AG08396 (cell line): ENCODE measurements at regions not wholly inside any gene's neighbourhood (a gene's known extent, or its start where the extent isn't known, plus 50 kb on each side); places are given as distances from the start of the nearest gene placed in this dataset.
"Not testable (repeated sequence)": the region's sequence is repeated elsewhere in the genome, so short reads cannot be mapped to it uniquely, and the experiment has no call there.

Source experiments
- DNase-seq: peaks from one replicate; pipeline ENCODE4 v3.0.0; 2012; ENCODE audit warnings: low spot score, mixed read lengths

GRCh38 chr13:37510441-37510840, 88.1 kb downstream of the POSTN start:
- DNase-seq, result no peak

- no peak for DNase-seq
Observed at GRCh38 chr13:37505531-37505930, 93.0 kb downstream of the POSTN start.

- DNase-seq, result no peak
Observed at GRCh38 chr13:37504251-37504650, 94.3 kb downstream of the POSTN start.

GRCh38 chr13:37503287-37503686, 95.3 kb downstream of the POSTN start:
- no peak for DNase-seq

GRCh38 chr13:37502303-37502993, 96.1 kb downstream of the POSTN start:
- not testable (repeated sequence) for DNase-seq

- no peak for DNase-seq
Observed at GRCh38 chr13:37501187-37501586, 97.4 kb downstream of the POSTN start.

GRCh38 chr13:37495046-37495445, 103.5 kb downstream of the POSTN start:
- no peak for DNase-seq

GRCh38 chr13:37493775-37494174, 104.8 kb downstream of the POSTN start:
- no peak for DNase-seq

GRCh38 chr13:37492741-37493514, 105.6 kb downstream of the POSTN start:
- DNase-seq, result no peak

- no peak for DNase-seq
Observed at GRCh38 chr13:37492075-37492474, 106.5 kb downstream of the POSTN start.

GRCh38 chr13:37491661-37492060, 106.9 kb downstream of the POSTN start:
- DNase-seq, result no peak

- DNase-seq, result no peak
Observed at GRCh38 chr13:37490176-37490779, 108.3 kb downstream of the POSTN start.

GRCh38 chr13:37488726-37489125, 109.8 kb downstream of the POSTN start:
- DNase-seq, result no peak

GRCh38 chr13:37486171-37486681, 112.3 kb downstream of the POSTN start:
- DNase-seq, result no peak

GRCh38 chr13:37485756-37486155, 112.8 kb downstream of the POSTN start:
- no peak for DNase-seq

GRCh38 chr13:37484056-37484455, 114.5 kb downstream of the POSTN start:
- DNase-seq, result no peak

GRCh38 chr13:37482331-37482730, 116.2 kb downstream of the POSTN start:
- DNase-seq, result no peak

- DNase-seq, result no peak
Observed at GRCh38 chr13:37481885-37482227, 116.7 kb downstream of the POSTN start.

GRCh38 chr13:37481011-37481884, 117.3 kb downstream of the POSTN start:
- no peak for DNase-seq

- no peak for DNase-seq
Observed at GRCh38 chr13:37479916-37480315, 118.7 kb downstream of the POSTN start.

GRCh38 chr13:37476874-37477273, 121.7 kb downstream of the POSTN start:
- peak; percentile 43 for DNase-seq

- no peak for DNase-seq
Observed at GRCh38 chr13:37475966-37476365, 122.6 kb downstream of the POSTN start.
